OCI-LY7 (cell line): ENCODE measurements at regions not wholly inside any gene's neighbourhood (a gene's known extent, or its start where the extent isn't known, plus 50 kb on each side); places are given as distances from the start of the nearest gene placed in this dataset.

Source experiments
- BruUV-seq: library from RNA; stranded (reverse); fragments of 400-500 nt; replicated peaks from 2 replicates; lab custom pipeline; 2021; lab: Mats Ljungman, UMichigan
- CTCF ChIA-PET: fragments of 300-600 bp; sonication (Branson Sonifier 250); formaldehyde crosslinking; loops from one replicate; lab custom pipeline; 2022; ENCODE audit warnings: antibody characterized with exemption; ENCODE audit not compliant: unreplicated experiment; lab: Charles Lee
- POLR2A ChIA-PET: fragments of 300-600 bp; sonication (Branson Sonifier 250); formaldehyde crosslinking; loops from one replicate; lab custom pipeline; 2022; ENCODE audit warnings: antibody characterized with exemption; lab: Charles Lee
- DNase-seq: peaks from one replicate; pipeline ENCODE4 v3.0.0-alpha.2; 2015; ENCODE audit warnings: low spot score
- H2AFZ ChIP-seq: fragments of 200-600 bp; sonication (generic), shearing (Covaris generic); 2 replicates; pipeline ENCODE4 v1.6.1; 2014; ENCODE audit warnings: mild to moderate bottlenecking, antibody characterized with exemption, low read length, moderate library complexity
- H3K27ac ChIP-seq: fragments of 200-600 bp; sonication (generic); 2 replicates; pipeline ENCODE4 v1.5.1; 2014; ENCODE audit warnings: mixed run types, low read depth, mild to moderate bottlenecking, moderate library complexity, low read length, inconsistent platforms; ENCODE audit not compliant: poor library complexity, severe bottlenecking
- H3K36me3 ChIP-seq: fragments of 200-600 bp; sonication (generic); 2 replicates; pipeline ENCODE4 v1.6.1; 2014; ENCODE audit warnings: mild to moderate bottlenecking, antibody characterized with exemption, low read length, moderate library complexity, mixed read lengths; ENCODE audit not compliant: insufficient read depth
- H3K4me1 ChIP-seq: fragments of 200-600 bp; sonication (generic); 2 replicates; pipeline ENCODE4 v1.5.1; 2014; ENCODE audit warnings: mild to moderate bottlenecking, low read length; ENCODE audit not compliant: insufficient read depth, poor library complexity, severe bottlenecking
- H3K4me2 ChIP-seq: fragments of 200-600 bp; sonication (generic); 2 replicates; pipeline ENCODE4 v1.6.1; 2014; ENCODE audit warnings: mild to moderate bottlenecking, low read length
- H3K4me3 ChIP-seq: fragments of 200-600 bp; sonication (generic); 2 replicates; pipeline ENCODE4 v1.5.1; 2014; ENCODE audit warnings: mild to moderate bottlenecking, low read depth, low read length; ENCODE audit not compliant: poor library complexity, severe bottlenecking
- H3K79me2 ChIP-seq: fragments of 200-600 bp; sonication (generic); 2 replicates; pipeline ENCODE4 v1.6.1; 2016; ENCODE audit warnings: low read depth, mild to moderate bottlenecking, low read length, moderate library complexity, mixed read lengths; ENCODE audit not compliant: insufficient read depth
- H3K9me2 ChIP-seq: fragments of 200-600 bp; sonication (generic); 2 replicates; pipeline ENCODE4 v1.6.1; 2016; ENCODE audit warnings: mild to moderate bottlenecking, low read length, mixed read lengths; ENCODE audit not compliant: insufficient read depth
- H3K9me3 ChIP-seq: fragments of 200-600 bp; sonication (generic); 2 replicates; pipeline ENCODE4 v1.6.1; 2014; ENCODE audit warnings: mild to moderate bottlenecking, mixed run types, low read length, mixed read lengths
- H4K20me1 ChIP-seq: fragments of 200-600 bp; sonication (generic); 2 replicates; pipeline ENCODE4 v1.6.1; 2014; ENCODE audit warnings: mild to moderate bottlenecking, antibody characterized with exemption, low read length, moderate library complexity, mixed read lengths; ENCODE audit not compliant: insufficient read depth
- CTCF ChIP-seq: fragments of 200-600 bp; sonication (generic); conservative IDR thresholded peaks from 2 replicates; pipeline ENCODE4 v1.5.1; 2014; ENCODE audit warnings: mild to moderate bottlenecking, antibody characterized with exemption, low read length, moderate library complexity, mixed read lengths
- EZH2phosphoT487 ChIP-seq: fragments of 200-600 bp; sonication (generic); IDR thresholded peaks from 2 replicates; pipeline ENCODE4 v1.6.1; 2018; ENCODE audit warnings: low read depth, borderline replicate concordance, mild to moderate bottlenecking, mixed run types, antibody characterized with exemption, low read length, moderate library complexity, mixed read lengths
- intact Hi-C: fragments of 100-400 bp; cut with micrococcal nuclease; formaldehyde crosslinking; loops from one replicate; pipeline ENCODE4 v1.10.0; 2022; ENCODE audit not compliant: unreplicated experiment

GRCh38 chr5:52466749-52467520 lies 320.8 kb upstream of the ITGA1 start:
- H3K4me2 ChIP-seq, result no peak overlapping the region
- no peak for DNase-seq
- ChIA-PET CTCF (no interaction called here), POLR2A (no interaction called here)
- no peak overlapping the region for H3K27ac ChIP-seq
- H3K4me3 ChIP-seq, result no peak overlapping the region
- no peaks in the 10 kb centered on the region for H3K9me3 ChIP-seq
- H3K36me3 ChIP-seq, result no peaks in the 10 kb centered on the region
- H4K20me1 ChIP-seq, result no peaks in the 10 kb centered on the region
- intact Hi-C loops, result no loop called here
- H3K79me2 ChIP-seq, result no peaks in the 10 kb centered on the region
- no TSS peak for BruUV-seq
- H2AFZ ChIP-seq, result no peak overlapping the region
- TF ChIP-seq EZH2phosphoT487 (no peak), CTCF (no peak)
- H3K4me1 ChIP-seq, result no peaks in the 10 kb centered on the region
- no peaks in the 10 kb centered on the region for H3K9me2 ChIP-seq

GRCh38 chr5:52468976-52469375 lies 318.7 kb upstream of the ITGA1 start:
- no TSS peak for BruUV-seq
- Histone ChIP-seq H3K79me2 (no peaks in the 10 kb centered on the region), H2AFZ (no peak overlapping the region), H3K9me3 (no peaks in the 10 kb centered on the region), H3K4me1 (no peaks in the 10 kb centered on the region), H4K20me1 (no peaks in the 10 kb centered on the region), H3K9me2 (no peaks in the 10 kb centered on the region), H3K36me3 (no peaks in the 10 kb centered on the region), H3K4me2 (no peak overlapping the region), H3K4me3 (no peak overlapping the region), H3K27ac (no peak overlapping the region)
- TF ChIP-seq EZH2phosphoT487 (no peak), CTCF (no peak)
- no peak for DNase-seq
- CTCF ChIA-PET, result no interaction called here
- intact Hi-C loops, result no loop called here
- POLR2A ChIA-PET, result no interaction called here

- no TSS peak for BruUV-seq
- ChIA-PET CTCF (no interaction called here), POLR2A (no interaction called here)
- no peaks in the 10 kb centered on the region for H3K9me3 ChIP-seq
- TF ChIP-seq CTCF (no peak), EZH2phosphoT487 (no peak)
- no peak overlapping the region for H3K4me3 ChIP-seq
- H4K20me1 ChIP-seq, result no peaks in the 10 kb centered on the region
- H3K36me3 ChIP-seq, result no peaks in the 10 kb centered on the region
- H3K4me2 ChIP-seq, result no peak overlapping the region
- H3K79me2 ChIP-seq, result no peaks in the 10 kb centered on the region
- H3K4me1 ChIP-seq, result no peaks in the 10 kb centered on the region
- no peak overlapping the region for H3K27ac ChIP-seq
- intact Hi-C loops, result no loop called here
- H3K9me2 ChIP-seq, result no peaks in the 10 kb centered on the region
- DNase-seq, result no peak
- no peak overlapping the region for H2AFZ ChIP-seq
Observed at GRCh38 chr5:52469420-52469819, 318.3 kb upstream of the ITGA1 start.
